ENCODE measurements at regions not wholly inside any gene's neighbourhood (a gene's known extent, or its start where the extent isn't known, plus 50 kb on each side); places are given as distances from the start of the nearest gene placed in this dataset.

DNA sequence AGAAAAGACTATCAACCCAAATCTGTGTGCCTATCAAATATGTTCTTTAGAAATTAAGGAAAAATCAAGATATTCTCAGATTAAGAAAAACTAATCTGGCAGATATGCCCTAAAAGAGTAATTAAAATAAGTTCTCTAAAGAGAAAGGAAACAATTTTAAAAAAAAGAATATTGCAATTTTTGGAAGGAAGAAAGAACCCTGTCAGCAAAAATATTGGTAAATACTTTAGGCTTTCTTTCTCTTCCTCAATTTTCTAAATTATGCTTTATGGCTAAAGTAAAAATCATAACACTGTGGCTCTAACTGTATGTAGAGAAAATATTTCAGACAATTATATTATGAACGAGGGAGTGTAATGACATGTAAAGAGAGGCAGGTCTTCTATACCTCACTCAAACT, 691.3 kb upstream of the PTBP2 start:
- H3K36me3 ChIP-seq (ENCODE audit: control insufficient read depth in 2 of 2, extremely low read depth in 1 of 2, insufficient read depth in 2 of 2, low read length in 2 of 2), result no peaks in the 10 kb centered on the region
- no peak overlapping the region for H2AFZ ChIP-seq (ENCODE audit: control insufficient read depth, low read length)
- no peaks in the 10 kb centered on the region for H3K27me3 ChIP-seq (ENCODE audit: control insufficient read depth, extremely low read depth, insufficient read depth, low read length)
- H3K9ac ChIP-seq (ENCODE audit: control insufficient read depth, extremely low read depth, insufficient read depth, low read length), result no peak overlapping the region
- no peaks in the 10 kb centered on the region for H4K20me1 ChIP-seq (ENCODE audit: control insufficient read depth, extremely low read depth, insufficient read depth, low read length)
- dilution Hi-C loops (cut with MboI; ENCODE audit: extremely low pct_ligation_motif_present, low sequenced_read_pairs), result no loop called here
- TF ChIP-seq EZH2 (IDR thresholded peaks at IDR 0.05; ENCODE audit: low read length), result no peak
- TF ChIP-seq, protein P1, sequence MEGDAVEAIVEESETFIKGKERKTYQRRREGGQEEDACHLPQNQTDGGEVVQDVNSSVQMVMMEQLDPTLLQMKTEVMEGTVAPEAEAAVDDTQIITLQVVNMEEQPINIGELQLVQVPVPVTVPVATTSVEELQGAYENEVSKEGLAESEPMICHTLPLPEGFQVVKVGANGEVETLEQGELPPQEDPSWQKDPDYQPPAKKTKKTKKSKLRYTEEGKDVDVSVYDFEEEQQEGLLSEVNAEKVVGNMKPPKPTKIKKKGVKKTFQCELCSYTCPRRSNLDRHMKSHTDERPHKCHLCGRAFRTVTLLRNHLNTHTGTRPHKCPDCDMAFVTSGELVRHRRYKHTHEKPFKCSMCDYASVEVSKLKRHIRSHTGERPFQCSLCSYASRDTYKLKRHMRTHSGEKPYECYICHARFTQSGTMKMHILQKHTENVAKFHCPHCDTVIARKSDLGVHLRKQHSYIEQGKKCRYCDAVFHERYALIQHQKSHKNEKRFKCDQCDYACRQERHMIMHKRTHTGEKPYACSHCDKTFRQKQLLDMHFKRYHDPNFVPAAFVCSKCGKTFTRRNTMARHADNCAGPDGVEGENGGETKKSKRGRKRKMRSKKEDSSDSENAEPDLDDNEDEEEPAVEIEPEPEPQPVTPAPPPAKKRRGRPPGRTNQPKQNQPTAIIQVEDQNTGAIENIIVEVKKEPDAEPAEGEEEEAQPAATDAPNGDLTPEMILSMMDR (optimal IDR thresholded peaks at IDR 0.05 in 1 of 3, IDR thresholded peaks at IDR 0.05 in 1 of 3, conservative IDR thresholded peaks at IDR 0.05 in 1 of 3; ENCODE audit: extremely low read depth in 1 of 3, insufficient read depth in 2 of 3, low read length in 3 of 3), result no peak
- no peak overlapping the region for H3K4me2 ChIP-seq (ENCODE audit: control insufficient read depth, extremely low read depth, insufficient read depth, low read depth, low read length)
- FAIRE-seq, result no peak
- H3K9me1 ChIP-seq (ENCODE audit: control insufficient read depth, extremely low read depth, insufficient read depth, low read length), result no peaks in the 10 kb centered on the region
- H3K4me1 ChIP-seq (ENCODE audit: control insufficient read depth, extremely low read depth, insufficient read depth, low read length), result no peaks in the 10 kb centered on the region
- no peaks in the 10 kb centered on the region for H3K9me3 ChIP-seq (ENCODE audit: control insufficient read depth, low read depth, low read length)
- H3K79me2 ChIP-seq (ENCODE audit: control insufficient read depth, insufficient read depth, low read length), result no peaks in the 10 kb centered on the region
- H3K27ac ChIP-seq (ENCODE audit: control insufficient read depth, insufficient read depth, low read length), result no peak overlapping the region
- no peak for DNase-seq (ENCODE audit: low read depth, low spot score)
- no peak overlapping the region for H3K4me3 ChIP-seq (ENCODE audit: control insufficient read depth in 2 of 3, extremely low read depth in 1 of 3, insufficient read depth in 2 of 3, low read depth in 1 of 3, low read length in 3 of 3)

GRCh38 chr1:96034006-96034405, 687.6 kb upstream of the PTBP2 start:
- Histone ChIP-seq H3K36me3 (ENCODE audit: control insufficient read depth in 2 of 2, extremely low read depth in 1 of 2, insufficient read depth in 2 of 2, low read length in 2 of 2) (no peaks in the 10 kb centered on the region), H3K9ac (ENCODE audit: control insufficient read depth, extremely low read depth, insufficient read depth, low read length) (no peak overlapping the region), H4K20me1 (ENCODE audit: control insufficient read depth, extremely low read depth, insufficient read depth, low read length) (no peaks in the 10 kb centered on the region), H3K4me1 (ENCODE audit: control insufficient read depth, extremely low read depth, insufficient read depth, low read length) (no peaks in the 10 kb centered on the region), H3K9me1 (ENCODE audit: control insufficient read depth, extremely low read depth, insufficient read depth, low read length) (no peaks in the 10 kb centered on the region), H3K4me2 (ENCODE audit: control insufficient read depth, extremely low read depth, insufficient read depth, low read depth, low read length) (no peak overlapping the region), H3K27me3 (ENCODE audit: control insufficient read depth, extremely low read depth, insufficient read depth, low read length) (no peaks in the 10 kb centered on the region), H3K79me2 (ENCODE audit: control insufficient read depth, insufficient read depth, low read length) (no peaks in the 10 kb centered on the region), H3K9me3 (ENCODE audit: control insufficient read depth, low read depth, low read length) (no peaks in the 10 kb centered on the region), H3K4me3 (ENCODE audit: control insufficient read depth in 2 of 3, extremely low read depth in 1 of 3, insufficient read depth in 2 of 3, low read depth in 1 of 3, low read length in 3 of 3) (no peak overlapping the region), H3K27ac (ENCODE audit: control insufficient read depth, insufficient read depth, low read length) (no peak overlapping the region), H2AFZ (ENCODE audit: control insufficient read depth, low read length) (no peak overlapping the region)
- FAIRE-seq (no peak), DNase-seq (ENCODE audit: low read depth, low spot score) (no peak)
- dilution Hi-C loops (cut with MboI; ENCODE audit: extremely low pct_ligation_motif_present, low sequenced_read_pairs), result no loop called here
- TF ChIP-seq, protein P1 (optimal IDR thresholded peaks at IDR 0.05 in 1 of 3, IDR thresholded peaks at IDR 0.05 in 1 of 3, conservative IDR thresholded peaks at IDR 0.05 in 1 of 3; ENCODE audit: extremely low read depth in 1 of 3, insufficient read depth in 2 of 3, low read length in 3 of 3), result no peak
- TF ChIP-seq EZH2 (IDR thresholded peaks at IDR 0.05; ENCODE audit: low read length), result no peak

Measured in keratinocyte (primary cell).